ENCODE measurements at regions not wholly inside any gene's neighbourhood (a gene's known extent, or its start where the extent isn't known, plus 50 kb on each side); places are given as distances from the start of the nearest gene placed in this dataset.

DNA sequence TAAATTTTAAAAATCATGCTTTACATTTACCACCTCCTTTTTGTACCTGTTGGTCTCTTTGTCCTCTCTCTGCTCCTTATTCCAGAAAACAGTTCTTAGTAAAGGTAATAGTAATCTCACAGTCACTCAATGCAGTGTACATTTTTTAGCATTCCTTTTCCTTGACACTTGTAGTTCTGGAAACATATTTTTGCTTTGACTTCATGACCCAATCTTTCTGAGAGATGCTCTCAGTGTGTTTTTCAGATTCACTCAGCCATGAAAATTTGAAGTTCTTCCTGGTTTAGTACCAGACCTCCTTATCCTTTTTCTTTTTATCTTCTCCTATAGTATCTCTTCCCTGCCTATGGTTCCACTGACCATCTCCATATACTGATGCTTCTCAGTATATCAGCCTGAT is 747.5 kb upstream of the ZEB2 start:
- Histone ChIP-seq H2AFZ (no peak overlapping the region), H3K79me2 (replicated peaks; ENCODE audit: insufficient read depth) (no peaks in the 10 kb centered on the region), H4K20me1 (replicated peaks; ENCODE audit: insufficient read depth) (no peaks in the 10 kb centered on the region), H3K9me2 (ENCODE audit: insufficient read depth) (peaks cover 6% of the 10 kb centered on the region; the same call in 1 of the 2 replicates), H3K4me1 (ENCODE audit: insufficient read depth) (no peaks in the 10 kb centered on the region), H3K36me3 (ENCODE audit: insufficient read depth) (no peaks in the 10 kb centered on the region), H3K27me3 (ENCODE audit: insufficient read depth) (no peaks in the 10 kb centered on the region), H3F3A (replicated peaks; ENCODE audit: low read depth) (no peaks in the 10 kb centered on the region), H3K4me2 (no peak overlapping the region), H3K4me3 (no peak overlapping the region), H3K27ac (ENCODE audit: low read depth) (no peak overlapping the region)
- H3K9me3 Mint-ChIP-seq: no peaks in the 10 kb centered on the region
- H3K4me3 Mint-ChIP-seq: no peak overlapping the region
- no peak for TF ChIP-seq JUNB (IDR thresholded peaks at IDR 0.05; ENCODE audit: unreplicated experiment)
- no peak for TF ChIP-seq ETS1 (IDR thresholded peaks at IDR 0.05)
- no peak for TF ChIP-seq NANOG (IDR thresholded peaks at IDR 0.05; ENCODE audit: borderline replicate concordance)
- no peak for TF ChIP-seq CREB1 (CRISPR knock-in tag; IDR thresholded peaks at IDR 0.05; ENCODE audit: low read depth)
- TF ChIP-seq STAT1 (IDR thresholded peaks at IDR 0.05; ENCODE audit: unreplicated experiment): no peak
- TF ChIP-seq, protein P1, sequence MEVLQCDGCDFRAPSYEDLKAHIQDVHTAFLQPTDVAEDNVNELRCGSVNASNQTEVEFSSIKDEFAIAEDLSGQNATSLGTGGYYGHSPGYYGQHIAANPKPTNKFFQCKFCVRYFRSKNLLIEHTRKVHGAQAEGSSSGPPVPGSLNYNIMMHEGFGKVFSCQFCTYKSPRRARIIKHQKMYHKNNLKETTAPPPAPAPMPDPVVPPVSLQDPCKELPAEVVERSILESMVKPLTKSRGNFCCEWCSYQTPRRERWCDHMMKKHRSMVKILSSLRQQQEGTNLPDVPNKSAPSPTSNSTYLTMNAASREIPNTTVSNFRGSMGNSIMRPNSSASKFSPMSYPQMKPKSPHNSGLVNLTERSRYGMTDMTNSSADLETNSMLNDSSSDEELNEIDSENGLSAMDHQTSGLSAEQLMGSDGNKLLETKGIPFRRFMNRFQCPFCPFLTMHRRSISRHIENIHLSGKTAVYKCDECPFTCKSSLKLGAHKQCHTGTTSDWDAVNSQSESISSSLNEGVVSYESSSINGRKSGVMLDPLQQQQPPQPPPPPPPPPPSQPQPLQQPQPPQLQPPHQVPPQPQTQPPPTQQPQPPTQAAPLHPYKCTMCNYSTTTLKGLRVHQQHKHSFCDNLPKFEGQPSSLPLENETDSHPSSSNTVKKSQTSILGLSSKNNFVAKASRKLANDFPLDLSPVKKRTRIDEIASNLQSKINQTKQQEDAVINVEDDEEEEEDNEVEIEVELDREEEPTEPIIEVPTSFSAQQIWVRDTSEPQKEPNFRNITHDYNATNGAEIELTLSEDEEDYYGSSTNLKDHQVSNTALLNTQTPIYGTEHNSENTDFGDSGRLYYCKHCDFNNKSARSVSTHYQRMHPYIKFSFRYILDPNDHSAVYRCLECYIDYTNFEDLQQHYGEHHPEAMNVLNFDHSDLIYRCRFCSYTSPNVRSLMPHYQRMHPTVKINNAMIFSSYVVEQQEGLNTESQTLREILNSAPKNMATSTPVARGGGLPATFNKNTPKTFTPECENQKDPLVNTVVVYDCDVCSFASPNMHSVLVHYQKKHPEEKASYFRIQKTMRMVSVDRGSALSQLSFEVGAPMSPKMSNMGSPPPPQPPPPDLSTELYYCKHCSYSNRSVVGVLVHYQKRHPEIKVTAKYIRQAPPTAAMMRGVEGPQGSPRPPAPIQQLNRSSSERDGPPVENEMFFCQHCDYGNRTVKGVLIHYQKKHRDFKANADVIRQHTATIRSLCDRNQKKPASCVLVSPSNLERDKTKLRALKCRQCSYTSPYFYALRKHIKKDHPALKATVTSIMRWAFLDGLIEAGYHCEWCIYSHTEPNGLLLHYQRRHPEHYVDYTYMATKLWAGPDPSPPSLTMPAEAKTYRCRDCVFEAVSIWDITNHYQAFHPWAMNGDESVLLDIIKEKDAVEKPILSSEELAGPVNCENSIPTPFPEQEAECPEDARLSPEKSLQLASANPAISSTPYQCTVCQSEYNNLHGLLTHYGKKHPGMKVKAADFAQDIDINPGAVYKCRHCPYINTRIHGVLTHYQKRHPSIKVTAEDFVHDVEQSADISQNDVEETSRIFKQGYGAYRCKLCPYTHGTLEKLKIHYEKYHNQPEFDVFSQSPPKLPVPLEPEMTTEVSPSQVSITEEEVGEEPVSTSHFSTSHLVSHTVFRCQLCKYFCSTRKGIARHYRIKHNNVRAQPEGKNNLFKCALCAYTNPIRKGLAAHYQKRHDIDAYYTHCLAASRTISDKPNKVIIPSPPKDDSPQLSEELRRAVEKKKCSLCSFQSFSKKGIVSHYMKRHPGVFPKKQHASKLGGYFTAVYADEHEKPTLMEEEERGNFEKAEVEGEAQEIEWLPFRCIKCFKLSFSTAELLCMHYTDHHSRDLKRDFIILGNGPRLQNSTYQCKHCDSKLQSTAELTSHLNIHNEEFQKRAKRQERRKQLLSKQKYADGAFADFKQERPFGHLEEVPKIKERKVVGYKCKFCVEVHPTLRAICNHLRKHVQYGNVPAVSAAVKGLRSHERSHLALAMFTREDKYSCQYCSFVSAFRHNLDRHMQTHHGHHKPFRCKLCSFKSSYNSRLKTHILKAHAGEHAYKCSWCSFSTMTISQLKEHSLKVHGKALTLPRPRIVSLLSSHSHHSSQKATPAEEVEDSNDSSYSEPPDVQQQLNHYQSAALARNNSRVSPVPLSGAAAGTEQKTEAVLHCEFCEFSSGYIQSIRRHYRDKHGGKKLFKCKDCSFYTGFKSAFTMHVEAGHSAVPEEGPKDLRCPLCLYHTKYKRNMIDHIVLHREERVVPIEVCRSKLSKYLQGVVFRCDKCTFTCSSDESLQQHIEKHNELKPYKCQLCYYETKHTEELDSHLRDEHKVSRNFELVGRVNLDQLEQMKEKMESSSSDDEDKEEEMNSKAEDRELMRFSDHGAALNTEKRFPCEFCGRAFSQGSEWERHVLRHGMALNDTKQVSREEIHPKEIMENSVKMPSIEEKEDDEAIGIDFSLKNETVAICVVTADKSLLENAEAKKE (CRISPR knock-in tag; IDR thresholded peaks at IDR 0.05): no peak
- no peak for TF ChIP-seq POLR2AphosphoS5 (IDR thresholded peaks at IDR 0.05; ENCODE audit: low read depth)
- TF ChIP-seq EZH2 (IDR thresholded peaks at IDR 0.05; ENCODE audit: low read depth, unreplicated experiment): no peak
- TF ChIP-seq ZNF331 (CRISPR knock-in tag; IDR thresholded peaks at IDR 0.05; ENCODE audit: low read depth): no peak
- no peak for TF ChIP-seq REST (IDR thresholded peaks at IDR 0.05; ENCODE audit: unreplicated experiment)
- TF ChIP-seq, protein P2, sequence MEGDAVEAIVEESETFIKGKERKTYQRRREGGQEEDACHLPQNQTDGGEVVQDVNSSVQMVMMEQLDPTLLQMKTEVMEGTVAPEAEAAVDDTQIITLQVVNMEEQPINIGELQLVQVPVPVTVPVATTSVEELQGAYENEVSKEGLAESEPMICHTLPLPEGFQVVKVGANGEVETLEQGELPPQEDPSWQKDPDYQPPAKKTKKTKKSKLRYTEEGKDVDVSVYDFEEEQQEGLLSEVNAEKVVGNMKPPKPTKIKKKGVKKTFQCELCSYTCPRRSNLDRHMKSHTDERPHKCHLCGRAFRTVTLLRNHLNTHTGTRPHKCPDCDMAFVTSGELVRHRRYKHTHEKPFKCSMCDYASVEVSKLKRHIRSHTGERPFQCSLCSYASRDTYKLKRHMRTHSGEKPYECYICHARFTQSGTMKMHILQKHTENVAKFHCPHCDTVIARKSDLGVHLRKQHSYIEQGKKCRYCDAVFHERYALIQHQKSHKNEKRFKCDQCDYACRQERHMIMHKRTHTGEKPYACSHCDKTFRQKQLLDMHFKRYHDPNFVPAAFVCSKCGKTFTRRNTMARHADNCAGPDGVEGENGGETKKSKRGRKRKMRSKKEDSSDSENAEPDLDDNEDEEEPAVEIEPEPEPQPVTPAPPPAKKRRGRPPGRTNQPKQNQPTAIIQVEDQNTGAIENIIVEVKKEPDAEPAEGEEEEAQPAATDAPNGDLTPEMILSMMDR (conservative IDR thresholded peaks at IDR 0.05; ENCODE audit: low read depth in 2 of 2): no peak
- ATAC-seq (no peak), DNase-seq (ENCODE audit: low spot score) (no peak)
- no peaks in the 10 kb centered on the region for H3K36me3 Mint-ChIP-seq (ENCODE audit: low read depth)
- no peaks in the 10 kb centered on the region for H3K27me3 Mint-ChIP-seq (ENCODE audit: insufficient read depth, low read depth, poor library complexity)
- no peaks in the 10 kb centered on the region for H3K4me1 Mint-ChIP-seq
- H3K27ac Mint-ChIP-seq: no peak overlapping the region

Measured in GM23338 (cell line).